CD4-positive, alpha-beta T cell (primary cell): ENCODE measurements at regions not wholly inside any gene's neighbourhood (a gene's known extent, or its start where the extent isn't known, plus 50 kb on each side); places are given as distances from the start of the nearest gene placed in this dataset.
"Not testable (repeated sequence)": the region's sequence is repeated elsewhere in the genome, so short reads cannot be mapped to it uniquely, and the experiment has no call there.

Experiments used
- ATAC-seq: fragments of 200-7000 bp; cut with Tn5 transposase; one replicate; pipeline ENCODE4 v1.10.0; 2022; ENCODE audit warnings: mild to moderate bottlenecking; ENCODE audit not compliant: poor library complexity
- CTCF ChIA-PET: fragments of 350-600 bp; sonication (Branson Sonifier 250); formaldehyde crosslinking; loops from one replicate; lab custom pipeline; 2021; ENCODE audit warnings: antibody characterized with exemption, inconsistent platforms; lab: Charles Lee
- POLR2A ChIA-PET: fragments of 350-600 bp; sonication (Branson Sonifier 250); formaldehyde crosslinking; loops from one replicate; lab custom pipeline; 2021; ENCODE audit warnings: antibody characterized with exemption, inconsistent platforms; lab: Charles Lee
- DNase-seq, 14 experiments: peaks; one replicate each; pipeline ENCODE4 v3.0.0-alpha.2; 2013 to 2020; ENCODE audit warnings: mixed read lengths in 2 of 14
- H3K27ac ChIP-seq, 2 donors: one replicate each; pipeline versions ENCODE4 v1.5.1 to v1.7.0; 2013; ENCODE audit warnings: low read length in 2 of 2, low read depth in 1 of 2, mild to moderate bottlenecking in 1 of 2
- H3K27me3 ChIP-seq, 2 experiments: 1 replicate in 1 of 2; 2 replicates in 1 of 2; pipeline versions ENCODE4 v1.6.1 to v1.7.0; 2013; ENCODE audit warnings: low read length in 2 of 2, control low read depth in 1 of 2, mild to moderate bottlenecking in 1 of 2, moderate library complexity in 1 of 2; ENCODE audit not compliant: insufficient read depth in 2 of 2, control insufficient read depth in 1 of 2
- H3K36me3 ChIP-seq: one replicate; pipeline ENCODE4 v1.6.1; 2013; ENCODE audit warnings: low read length, control low read depth; ENCODE audit not compliant: insufficient read depth
- H3K4me1 ChIP-seq: one replicate; pipeline ENCODE4 v1.6.1; 2013; ENCODE audit warnings: low read length, control low read depth; ENCODE audit not compliant: insufficient read depth
- H3K4me3 ChIP-seq: one replicate; pipeline ENCODE4 v1.5.1; 2013; ENCODE audit warnings: mild to moderate bottlenecking, low read length, moderate library complexity
- H3K9me3 ChIP-seq, 2 experiments: 1 replicate in 1 of 2; 2 replicates in 1 of 2; pipeline versions ENCODE4 v1.6.1 to v1.7.0; 2013; ENCODE audit warnings: low read length in 2 of 2, mild to moderate bottlenecking in 2 of 2, control low read depth in 1 of 2, moderate library complexity in 1 of 2; ENCODE audit not compliant: control insufficient read depth in 1 of 2, insufficient read depth in 1 of 2
- H3K27ac Mint-ChIP-seq: one replicate; pipeline ENCODE4 v1.8.0; 2020; ENCODE audit warnings: mixed read lengths
- H3K27me3 Mint-ChIP-seq: one replicate; pipeline ENCODE4 v1.8.0; 2021; ENCODE audit warnings: mixed read lengths
- H3K36me3 Mint-ChIP-seq: one replicate; pipeline ENCODE4 v1.8.0; 2021; ENCODE audit warnings: low read depth, mixed read lengths
- H3K4me1 Mint-ChIP-seq: one replicate; pipeline ENCODE4 v1.8.0; 2021; ENCODE audit warnings: low read depth, mixed read lengths
- H3K4me3 Mint-ChIP-seq: one replicate; pipeline ENCODE4 v1.8.0; 2020; ENCODE audit warnings: mild to moderate bottlenecking, mixed read lengths
- H3K9me3 Mint-ChIP-seq: one replicate; pipeline ENCODE4 v1.8.0; 2020; ENCODE audit warnings: mixed read lengths
- intact Hi-C, 2 experiments: fragments of 100-400 bp; cut with DNase I in 1 of 2; cut with micrococcal nuclease in 1 of 2; formaldehyde crosslinking; loops; one replicate each; pipeline versions ENCODE4 v1.15.1 to v1.9.0; 2023 to 2025; cut with DNase I, micrococcal nuclease

- H3K4me3 Mint-ChIP-seq, DNase-seq, ATAC-seq, CTCF ChIA-PET, H3K9me3 Mint-ChIP-seq, H3K9me3 ChIP-seq, H3K27me3 Mint-ChIP-seq, H3K4me3 ChIP-seq, intact Hi-C loops, H3K4me1 ChIP-seq, H3K36me3 ChIP-seq, H3K27ac Mint-ChIP-seq, H3K27me3 ChIP-seq, H3K27ac ChIP-seq: not testable (repeated sequence)
- Mint-ChIP-seq H3K4me1 (peaks cover 36% of the 10 kb centered on the region), H3K36me3 (peaks cover 28% of the 10 kb centered on the region)
- POLR2A ChIA-PET: interaction anchor here (1.4 kb wide), 1 partner anchor 33 kb away, joined by 4 read pairs; no protein-coding TSS in a partner anchor
Observed at GRCh38 chr16:29578898-29579297, 72.7 kb upstream of the NPIPB12 start.

DNA sequence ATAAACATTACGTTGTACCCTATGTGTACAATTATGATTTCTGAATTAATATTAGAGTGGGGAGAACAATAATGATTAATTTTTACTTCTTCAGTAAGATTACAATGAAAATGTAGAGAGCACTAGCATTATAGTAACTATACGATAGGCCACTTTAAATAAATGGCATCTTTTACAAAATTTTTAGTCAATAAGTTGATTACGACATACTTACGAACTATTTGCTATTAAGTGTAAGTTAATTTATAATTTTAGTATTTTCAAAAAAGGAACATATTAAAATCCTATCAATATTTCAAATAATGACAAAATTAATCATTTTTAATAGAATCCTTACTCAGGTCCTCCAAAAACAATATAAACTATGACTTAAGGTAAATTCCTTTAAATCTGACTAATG is 75.6 kb upstream of the NPIPB12 start:
- H3K27ac ChIP-seq, H3K9me3 ChIP-seq, H3K27me3 ChIP-seq, POLR2A ChIA-PET, intact Hi-C loops, H3K9me3 Mint-ChIP-seq, H3K4me3 ChIP-seq, H3K27ac Mint-ChIP-seq, H3K4me1 ChIP-seq, H3K36me3 ChIP-seq, DNase-seq, H3K4me3 Mint-ChIP-seq, H3K27me3 Mint-ChIP-seq, CTCF ChIA-PET, ATAC-seq: not testable (repeated sequence)
- Mint-ChIP-seq H3K36me3 (peaks cover 22% of the 10 kb centered on the region), H3K4me1 (peaks cover 37% of the 10 kb centered on the region)

DNA sequence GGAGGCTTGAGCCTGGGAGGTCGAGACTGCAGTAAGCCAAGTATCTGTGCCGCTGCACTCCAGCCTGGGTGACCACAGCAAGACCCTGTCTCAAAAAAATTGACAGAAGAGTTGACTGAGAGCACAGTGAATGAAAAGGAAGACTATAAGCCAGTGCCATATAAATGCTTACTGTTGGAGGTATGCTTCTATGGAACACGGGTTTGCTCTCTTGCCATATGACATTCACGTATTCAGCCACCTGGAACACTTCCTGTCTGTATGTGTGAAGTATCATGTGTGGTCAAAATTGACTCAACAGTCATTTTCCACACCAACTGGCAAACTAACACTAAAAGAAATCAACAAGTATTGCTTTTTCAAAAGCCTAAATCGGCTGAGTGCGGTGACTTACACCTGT is 71.1 kb upstream of the SPN start:
- CTCF ChIA-PET, H3K4me3 ChIP-seq, ATAC-seq, POLR2A ChIA-PET, H3K27ac ChIP-seq, H3K36me3 ChIP-seq, H3K27me3 ChIP-seq, H3K27me3 Mint-ChIP-seq, H3K9me3 ChIP-seq, H3K9me3 Mint-ChIP-seq, intact Hi-C loops: not testable (repeated sequence)
- H3K36me3 Mint-ChIP-seq: peaks cover 10% of the 10 kb centered on the region
- H3K4me1 ChIP-seq: peaks cover 25% of the 10 kb centered on the region
- peak overlapping the region; percentile 49 for H3K27ac Mint-ChIP-seq
- H3K4me3 Mint-ChIP-seq: peak overlapping the region; percentile 62
- peak in 1 of 14 experiments; percentile 48 for DNase-seq
- H3K4me1 Mint-ChIP-seq: peaks cover 40% of the 10 kb centered on the region

GRCh38 chr16:29594269-29594925 is 68.7 kb upstream of the SPN start:
- H3K9me3 Mint-ChIP-seq, H3K9me3 ChIP-seq, H3K36me3 ChIP-seq, H3K27me3 ChIP-seq, CTCF ChIA-PET, H3K27me3 Mint-ChIP-seq: not testable (repeated sequence)
- Histone ChIP-seq H3K4me1 (peaks cover 25% of the 10 kb centered on the region), H3K4me3 (peak overlapping the region; percentile 66), H3K27ac (peak overlapping the region in 1 of 2 donors; percentile 69)
- Mint-ChIP-seq H3K4me3 (peak overlapping the region; percentile 95), H3K4me1 (peaks cover 31% of the 10 kb centered on the region), H3K27ac (peak overlapping the region; percentile 90), H3K36me3 (peaks cover 10% of the 10 kb centered on the region)
- DNase-seq: peak in 10 of 14 experiments; percentile 36 to 76 (median 54)
- POLR2A ChIA-PET: interaction anchor here (0.7 to 1.4 kb wide), 3 partner anchors 19 to 669 kb away, joined by 3 to 6 read pairs (median 5); partner anchors contain the start of gene PAGR1
- intact Hi-C loops: loop anchor here in 1 of 2 experiments (2.0 kb wide), 1 partner anchor 18 kb away; no protein-coding TSS in a partner anchor
- peak; percentile 43 for ATAC-seq

DNA sequence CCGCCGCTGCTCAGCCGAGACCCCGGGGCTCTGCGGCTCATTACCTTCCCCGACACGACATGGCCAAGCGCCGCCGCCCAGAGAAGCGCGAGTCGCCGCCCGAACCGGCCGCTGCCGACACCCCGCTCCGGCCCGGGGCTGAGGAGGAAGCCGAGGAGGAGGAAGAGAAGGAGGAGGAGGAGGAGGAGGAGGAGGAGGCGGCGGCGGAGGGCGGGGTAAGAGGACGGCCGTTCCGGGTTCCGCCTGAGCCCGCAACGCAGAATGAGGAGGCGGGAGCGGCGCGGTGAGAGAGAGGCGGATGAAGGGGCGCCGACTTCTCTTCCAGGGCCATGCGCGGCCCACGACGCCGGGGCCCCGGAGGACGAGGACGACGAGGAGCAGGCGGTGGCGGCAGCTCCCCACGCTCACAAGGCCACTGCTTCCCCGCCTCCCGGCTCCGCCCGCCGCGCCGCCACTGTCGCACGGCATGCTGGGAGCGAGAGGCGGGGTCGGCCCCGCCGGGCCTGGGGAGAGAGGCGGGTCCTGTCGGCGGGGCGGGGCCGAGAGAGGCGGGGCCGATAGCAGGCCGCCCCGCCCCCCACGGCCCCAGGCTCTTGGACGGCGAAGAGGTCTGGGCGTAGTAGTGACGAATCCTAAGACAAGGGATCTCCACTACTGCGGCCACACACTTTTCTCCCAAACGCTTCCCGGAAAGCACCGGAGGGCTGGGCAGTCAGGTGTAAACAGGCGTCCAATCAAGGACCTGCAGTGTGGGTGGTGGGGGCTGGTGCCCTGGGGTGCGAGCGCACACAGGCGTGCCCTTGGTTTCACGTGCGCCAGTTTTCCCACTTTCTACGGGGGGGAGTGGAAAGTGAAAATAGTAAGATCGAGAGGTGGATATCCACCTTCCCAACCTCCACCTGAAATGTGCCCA is 67.9 kb upstream of the SPN start:
- H3K27me3 ChIP-seq, H3K9me3 Mint-ChIP-seq, H3K36me3 ChIP-seq, H3K9me3 ChIP-seq, H3K27me3 Mint-ChIP-seq, CTCF ChIA-PET: not testable (repeated sequence)
- H3K27ac Mint-ChIP-seq: peak overlapping the region; percentile 90
- peak overlapping the region; percentile 69 to 82 for H3K27ac ChIP-seq
- peaks cover 10% of the 10 kb centered on the region for H3K36me3 Mint-ChIP-seq
- H3K4me1 ChIP-seq: peaks cover 31% of the 10 kb centered on the region
- H3K4me3 ChIP-seq: peak overlapping the region; percentile 66
- DNase-seq (peak; percentile 82 to 95 (median 90)), ATAC-seq (peak; percentile 78)
- POLR2A ChIA-PET: interaction anchor here (0.7 to 1.4 kb wide), 3 partner anchors 18 to 670 kb away, joined by 3 to 6 read pairs (median 5); partner anchors contain the start of gene PAGR1
- peaks cover 36% of the 10 kb centered on the region for H3K4me1 Mint-ChIP-seq
- intact Hi-C loops: loop anchor here in 1 of 2 experiments (2.0 kb wide), 1 partner anchor 18 kb away; no protein-coding TSS in a partner anchor
- H3K4me3 Mint-ChIP-seq: peak overlapping the region; percentile 89

- peaks cover 43% of the 10 kb centered on the region for H3K4me1 Mint-ChIP-seq
- POLR2A ChIA-PET: not testable (repeated sequence)
Observed at GRCh38 chr16:29597030-29597429, 66.0 kb upstream of the SPN start.

More at GRCh38 chr16:29597030-29597429, 66.0 kb upstream of the SPN start:
- H3K36me3 ChIP-seq, ATAC-seq, intact Hi-C loops, H3K9me3 Mint-ChIP-seq, CTCF ChIA-PET, H3K27me3 ChIP-seq, H3K27me3 Mint-ChIP-seq, H3K4me3 ChIP-seq, H3K9me3 ChIP-seq, H3K36me3 Mint-ChIP-seq, DNase-seq, H3K27ac ChIP-seq: not testable (repeated sequence)
- H3K4me3 Mint-ChIP-seq: peak overlapping the region; percentile 69
- peaks cover 42% of the 10 kb centered on the region for H3K4me1 ChIP-seq
- peak overlapping the region; percentile 30 for H3K27ac Mint-ChIP-seq
